Tibial artery (tissue), 4 donors: ENCODE measurements at regions not wholly inside any gene's neighbourhood (a gene's known extent, or its start where the extent isn't known, plus 50 kb on each side); places are given as distances from the start of the nearest gene placed in this dataset.

Experiments used
- DNase-seq, 2 donors: peaks; one replicate each; pipeline ENCODE4 v3.0.0-alpha.2; 2019
- H3K27ac ChIP-seq, 2 donors: fragments of 200-600 bp; sonication (generic) in 1 of 2; 1 replicate in 1 of 2; 2 replicates in 1 of 2; pipeline ENCODE4 v1.5.1; 2018 to 2019; ENCODE audit warnings: mild to moderate bottlenecking in 1 of 2
- H3K27me3 ChIP-seq, 2 donors: fragments of 200-600 bp; sonication (generic) in 1 of 2; one replicate each; pipeline versions ENCODE4 v1.5.1 to v1.6.0; 2016 to 2019
- H3K36me3 ChIP-seq, 3 donors: fragments of 200-600 bp; sonication (generic) in 2 of 3; one replicate each; pipeline ENCODE4 v1.5.1; 2016 to 2019; ENCODE audit warnings: mild to moderate bottlenecking in 2 of 3
- H3K4me1 ChIP-seq, 4 donors: fragments of 200-600 bp; sonication (generic) in 2 of 4; 1 replicate in 3 of 4; 2 replicates in 1 of 4; pipeline ENCODE4 v1.5.1; 2016 to 2019
- H3K4me3 ChIP-seq, 2 donors: fragments of 200-600 bp; sonication (generic) in 1 of 2; 1 replicate in 1 of 2; 2 replicates in 1 of 2; pipeline ENCODE4 v1.5.1; 2018 to 2019; ENCODE audit warnings: mild to moderate bottlenecking in 2 of 2
- H3K9me3 ChIP-seq, 3 donors: fragments of 200-600 bp; sonication (generic) in 1 of 3; one replicate each; pipeline ENCODE4 v1.5.1; 2016 to 2019
- CTCF ChIP-seq, 2 experiments: fragments of 200-600 bp in 1 of 2; fragments of 450-650 bp in 1 of 2; IDR thresholded peaks; one replicate each; pipeline ENCODE4 v1.5.1; 2017 to 2019; ENCODE audit warnings: antibody characterized with exemption in 2 of 2, mild to moderate bottlenecking in 1 of 2, moderate library complexity in 1 of 2
- intact Hi-C: fragments of 100-400 bp; cut with DNase I; formaldehyde crosslinking; loops from one replicate; pipeline ENCODE4 v1.15.0; 2023; ENCODE audit warnings: low total_unique reads

- intact Hi-C loops = no loop called here
- DNase-seq = no peak
- Histone ChIP-seq H3K9me3 (no peaks in the 10 kb centered on the region), H3K27me3 (no peaks in the 10 kb centered on the region), H3K36me3 (no peaks in the 10 kb centered on the region), H3K4me1 (peaks cover 0 to 13% (median 0%) of the 10 kb centered on the region in 4 donors), H3K27ac (no peak overlapping the region), H3K4me3 (no peak overlapping the region)
- no peak for TF ChIP-seq CTCF (IDR thresholded peaks at IDR 0.05)
These were observed 230.0 kb upstream of the MTNR1B start for GRCh38 chr11:92739491-92739890.

- Histone ChIP-seq H3K27me3 (no peaks in the 10 kb centered on the region), H3K9me3 (no peaks in the 10 kb centered on the region), H3K4me3 (no peak overlapping the region), H3K4me1 (peaks cover 0 to 13% (median 0%) of the 10 kb centered on the region in 4 donors), H3K36me3 (no peaks in the 10 kb centered on the region), H3K27ac (no peak overlapping the region)
- intact Hi-C loops = no loop called here
- TF ChIP-seq CTCF (IDR thresholded peaks at IDR 0.05) = no peak
- DNase-seq = no peak
These were observed 229.2 kb upstream of the MTNR1B start for GRCh38 chr11:92740276-92740675.

- Histone ChIP-seq H3K27me3 (no peaks in the 10 kb centered on the region), H3K9me3 (no peaks in the 10 kb centered on the region), H3K4me3 (no peak overlapping the region), H3K27ac (no peak overlapping the region), H3K4me1 (peaks cover 0 to under 1% (median 0%) of the 10 kb centered on the region in 4 donors), H3K36me3 (no peaks in the 10 kb centered on the region)
- no peak for TF ChIP-seq CTCF (IDR thresholded peaks at IDR 0.05)
- intact Hi-C loops = no loop called here
- no peak for DNase-seq
These were observed 224.4 kb upstream of the MTNR1B start for GRCh38 chr11:92744929-92745585.

- intact Hi-C loops = no loop called here
- H3K9me3 ChIP-seq = no peaks in the 10 kb centered on the region
- no peaks in the 10 kb centered on the region for H3K4me1 ChIP-seq
- no peak overlapping the region for H3K4me3 ChIP-seq
- no peak overlapping the region for H3K27ac ChIP-seq
- no peak for DNase-seq
- H3K27me3 ChIP-seq = no peaks in the 10 kb centered on the region
- no peaks in the 10 kb centered on the region for H3K36me3 ChIP-seq
- TF ChIP-seq CTCF (IDR thresholded peaks at IDR 0.05) = no peak
These were observed 218.7 kb upstream of the MTNR1B start for GRCh38 chr11:92750794-92751193.

- no peak for DNase-seq
- intact Hi-C loops = no loop called here
- H3K4me3 ChIP-seq = no peak overlapping the region
- no peak overlapping the region for H3K27ac ChIP-seq
- no peaks in the 10 kb centered on the region for H3K27me3 ChIP-seq
- no peaks in the 10 kb centered on the region for H3K9me3 ChIP-seq
- no peaks in the 10 kb centered on the region for H3K36me3 ChIP-seq
- no peaks in the 10 kb centered on the region for H3K4me1 ChIP-seq
- TF ChIP-seq CTCF (IDR thresholded peaks at IDR 0.05) = no peak
These were observed 217.9 kb upstream of the MTNR1B start for GRCh38 chr11:92751594-92751993.

- intact Hi-C loops = no loop called here
- TF ChIP-seq CTCF (IDR thresholded peaks at IDR 0.05) = no peak
- DNase-seq = no peak
These were observed 217.3 kb upstream of the MTNR1B start for GRCh38 chr11:92752122-92752521.

More at GRCh38 chr11:92752122-92752521, 217.3 kb upstream of the MTNR1B start:
- Histone ChIP-seq H3K9me3 (no peaks in the 10 kb centered on the region), H3K4me3 (no peak overlapping the region), H3K27ac (no peak overlapping the region), H3K36me3 (no peaks in the 10 kb centered on the region), H3K27me3 (no peaks in the 10 kb centered on the region), H3K4me1 (no peaks in the 10 kb centered on the region)
